SU-DHL-6 (cell line): ENCODE measurements at regions not wholly inside any gene's neighbourhood (a gene's known extent, or its start where the extent isn't known, plus 50 kb on each side); places are given as distances from the start of the nearest gene placed in this dataset.

Source experiments
- H2AFZ ChIP-seq: fragments of 200-600 bp; sonication (generic); 2 replicates; pipeline ENCODE4 v1.6.1; 2014; ENCODE audit warnings: low read depth, mild to moderate bottlenecking, moderate library complexity, mixed read lengths, antibody characterized with exemption, low read length; ENCODE audit not compliant: severe bottlenecking
- H3F3A ChIP-seq: fragments of 200-600 bp; shearing (Covaris generic); 2 replicates; pipeline ENCODE4 v1.6.0; 2016; ENCODE audit warnings: antibody characterized with exemption, mild to moderate bottlenecking; ENCODE audit not compliant: insufficient read depth
- H3K27ac ChIP-seq: fragments of 200-600 bp; sonication (generic); 2 replicates; pipeline ENCODE4 v1.5.1; 2016; ENCODE audit warnings: low read depth, mild to moderate bottlenecking, low read length, moderate library complexity, mixed read lengths
- H3K27me3 ChIP-seq: fragments of 200-600 bp; sonication (generic), shearing (Covaris generic); 2 replicates; pipeline ENCODE4 v1.6.0; 2014; ENCODE audit warnings: mild to moderate bottlenecking, low read length
- H3K36me3 ChIP-seq: fragments of 200-600 bp; sonication (generic); 2 replicates; pipeline ENCODE4 v1.6.1; 2014; ENCODE audit warnings: mild to moderate bottlenecking, low read length, mixed read lengths
- H3K4me2 ChIP-seq: fragments of 300-600, 200-600 bp; shearing (Covaris generic), sonication (generic); 2 replicates; pipeline ENCODE4 v1.6.0; 2014; ENCODE audit warnings: low read length, low read depth, mild to moderate bottlenecking; ENCODE audit not compliant: poor library complexity, severe bottlenecking
- H3K4me3 ChIP-seq: fragments of 200-600 bp; sonication (generic); 2 replicates; pipeline ENCODE4 v1.5.1; 2014; ENCODE audit warnings: antibody characterized with exemption, low read length, mild to moderate bottlenecking, mixed read lengths; ENCODE audit not compliant: insufficient read depth, poor library complexity, severe bottlenecking
- H3K79me2 ChIP-seq: fragments of 200-600 bp; sonication (generic); 2 replicates; pipeline ENCODE4 v1.6.1; 2014; ENCODE audit warnings: mild to moderate bottlenecking, low read length, moderate library complexity; ENCODE audit not compliant: insufficient read depth
- H3K9ac ChIP-seq: fragments of 200-600 bp; sonication (generic); 2 replicates; pipeline ENCODE4 v1.7.0; 2014; ENCODE audit warnings: mild to moderate bottlenecking, low read length
- H3K9me2 ChIP-seq: fragments of 200-600 bp; sonication (generic); replicated peaks from 2 replicates; pipeline ENCODE4 v1.6.1; 2014; ENCODE audit warnings: low read length; ENCODE audit not compliant: insufficient read depth
- H3K9me3 ChIP-seq: fragments of 200-600 bp; sonication (generic); 2 replicates; pipeline ENCODE4 v1.6.1; 2014; ENCODE audit warnings: low read length, mixed read lengths; ENCODE audit not compliant: insufficient read depth
- H4K20me1 ChIP-seq: fragments of 200-600 bp; sonication (generic); 2 replicates; pipeline ENCODE4 v1.6.1; 2014; ENCODE audit warnings: low read depth, mild to moderate bottlenecking, antibody characterized with exemption, low read length, moderate library complexity, mixed read lengths
- EZH2phosphoT487 ChIP-seq: fragments of 200-600 bp; sonication (generic), shearing (Covaris generic); conservative IDR thresholded peaks from 2 replicates; pipeline ENCODE4 v1.6.1; 2018; ENCODE audit warnings: mild to moderate bottlenecking, antibody characterized with exemption, low read length, moderate library complexity, mixed read lengths
- TF ChIP-seq, protein P1 (sequence below): fragments of 200-600 bp; sonication (generic); IDR thresholded peaks from one replicate; pipeline ENCODE4 v1.5.1; 2017; ENCODE audit warnings: antibody characterized with exemption, mild to moderate bottlenecking, low read length, moderate library complexity; ENCODE audit not compliant: insufficient read depth, poor library complexity, severe bottlenecking

DNA sequence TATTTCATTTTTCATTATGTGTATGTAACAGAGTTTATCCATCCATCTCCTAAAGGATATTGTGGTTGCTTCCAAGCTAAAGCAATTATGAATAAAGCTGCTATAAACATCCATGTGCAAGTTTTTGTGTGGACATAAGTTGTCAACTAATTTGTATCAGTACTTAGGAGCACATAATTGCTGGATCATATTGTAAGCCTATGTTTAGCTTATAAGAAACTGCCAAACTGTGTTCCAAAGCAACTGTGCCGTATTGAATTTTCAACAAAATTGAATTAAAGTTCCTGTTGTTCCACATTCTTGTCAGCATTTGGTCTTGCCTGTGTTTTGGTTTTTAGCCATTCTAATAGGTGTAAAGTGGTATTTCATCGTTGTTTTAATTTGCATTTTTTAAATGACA, 416.9 kb downstream of the SLC6A15 start:
- H2AFZ ChIP-seq = no peak overlapping the region
- H3K4me2 ChIP-seq = no peak overlapping the region
- no peaks in the 10 kb centered on the region for H4K20me1 ChIP-seq
- H3K4me3 ChIP-seq = no peak overlapping the region
- no peak overlapping the region for H3K9ac ChIP-seq
- no peak overlapping the region for H3K27ac ChIP-seq
- H3K9me3 ChIP-seq = no peaks in the 10 kb centered on the region
- H3K36me3 ChIP-seq = no peaks in the 10 kb centered on the region
- TF ChIP-seq EZH2phosphoT487 = no peak
- TF ChIP-seq, protein P1, sequence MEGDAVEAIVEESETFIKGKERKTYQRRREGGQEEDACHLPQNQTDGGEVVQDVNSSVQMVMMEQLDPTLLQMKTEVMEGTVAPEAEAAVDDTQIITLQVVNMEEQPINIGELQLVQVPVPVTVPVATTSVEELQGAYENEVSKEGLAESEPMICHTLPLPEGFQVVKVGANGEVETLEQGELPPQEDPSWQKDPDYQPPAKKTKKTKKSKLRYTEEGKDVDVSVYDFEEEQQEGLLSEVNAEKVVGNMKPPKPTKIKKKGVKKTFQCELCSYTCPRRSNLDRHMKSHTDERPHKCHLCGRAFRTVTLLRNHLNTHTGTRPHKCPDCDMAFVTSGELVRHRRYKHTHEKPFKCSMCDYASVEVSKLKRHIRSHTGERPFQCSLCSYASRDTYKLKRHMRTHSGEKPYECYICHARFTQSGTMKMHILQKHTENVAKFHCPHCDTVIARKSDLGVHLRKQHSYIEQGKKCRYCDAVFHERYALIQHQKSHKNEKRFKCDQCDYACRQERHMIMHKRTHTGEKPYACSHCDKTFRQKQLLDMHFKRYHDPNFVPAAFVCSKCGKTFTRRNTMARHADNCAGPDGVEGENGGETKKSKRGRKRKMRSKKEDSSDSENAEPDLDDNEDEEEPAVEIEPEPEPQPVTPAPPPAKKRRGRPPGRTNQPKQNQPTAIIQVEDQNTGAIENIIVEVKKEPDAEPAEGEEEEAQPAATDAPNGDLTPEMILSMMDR = no peak
- no peaks in the 10 kb centered on the region for H3K79me2 ChIP-seq
- no peaks in the 10 kb centered on the region for H3K9me2 ChIP-seq
- no peaks in the 10 kb centered on the region for H3K27me3 ChIP-seq
- H3F3A ChIP-seq = no peaks in the 10 kb centered on the region

DNA sequence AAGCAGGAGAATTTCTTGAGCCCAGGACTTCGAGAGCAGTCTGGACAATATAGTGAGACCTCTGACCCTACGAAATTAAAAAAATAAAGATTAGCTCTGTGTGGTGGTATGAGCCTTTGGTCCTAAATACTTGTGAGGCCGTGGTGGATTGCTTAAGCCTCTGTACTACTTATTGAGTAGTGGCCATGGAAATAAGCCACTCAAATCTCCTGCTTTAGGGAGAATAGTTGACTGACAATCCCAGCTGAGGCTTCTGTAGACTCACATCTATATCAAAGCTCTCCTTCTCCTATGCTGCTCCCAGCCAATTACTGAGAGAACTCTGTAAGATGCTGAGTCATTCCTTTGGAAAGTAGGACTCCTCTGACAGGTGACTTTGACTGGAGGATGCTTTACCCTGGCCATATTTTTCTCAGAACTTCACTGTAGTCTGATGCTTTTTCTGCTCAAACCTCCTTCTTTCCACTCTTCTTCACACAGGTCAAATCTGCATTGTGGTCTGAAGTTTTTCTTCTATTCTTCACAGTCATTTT, 420.2 kb downstream of the SLC6A15 start:
- Histone ChIP-seq H3K27ac (no peak overlapping the region), H3K36me3 (no peaks in the 10 kb centered on the region), H3K79me2 (no peaks in the 10 kb centered on the region), H3F3A (no peaks in the 10 kb centered on the region), H3K9ac (no peak overlapping the region), H3K27me3 (no peaks in the 10 kb centered on the region), H4K20me1 (no peaks in the 10 kb centered on the region), H3K9me2 (no peaks in the 10 kb centered on the region), H3K4me2 (no peak overlapping the region), H3K9me3 (no peaks in the 10 kb centered on the region), H3K4me3 (no peak overlapping the region), H2AFZ (peak overlapping the region; percentile 70)
- TF ChIP-seq, protein P1 = no peak
- no peak for TF ChIP-seq EZH2phosphoT487

DNA sequence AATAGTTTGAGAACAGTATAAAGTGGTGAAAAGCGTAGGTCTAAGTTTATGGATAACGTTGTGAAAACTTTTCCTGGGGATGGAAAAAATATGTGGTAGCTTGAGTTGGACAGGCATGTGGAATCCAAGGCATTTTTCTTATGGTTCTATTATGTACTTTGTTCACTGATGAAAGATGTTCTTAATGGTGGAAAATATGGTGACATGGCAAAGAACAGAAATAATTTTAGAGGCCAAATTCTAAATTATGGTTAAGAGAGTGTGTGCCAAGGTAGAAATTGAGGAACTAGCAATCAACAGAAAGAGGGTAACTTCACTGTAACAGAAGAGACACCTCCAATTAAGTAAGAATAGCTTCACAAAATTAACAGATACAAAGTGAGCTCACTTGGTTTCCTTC, 427.8 kb downstream of the SLC6A15 start:
- H3K27me3 ChIP-seq = no peaks in the 10 kb centered on the region
- no peaks in the 10 kb centered on the region for H3K9me2 ChIP-seq
- no peaks in the 10 kb centered on the region for H3K79me2 ChIP-seq
- H3K36me3 ChIP-seq = no peaks in the 10 kb centered on the region
- no peaks in the 10 kb centered on the region for H3F3A ChIP-seq
- H3K9me3 ChIP-seq = no peaks in the 10 kb centered on the region
- no peak overlapping the region for H3K4me2 ChIP-seq
- H3K27ac ChIP-seq = no peak overlapping the region
- no peaks in the 10 kb centered on the region for H4K20me1 ChIP-seq
- TF ChIP-seq, protein P1 = no peak
- TF ChIP-seq EZH2phosphoT487 = no peak
- H3K4me3 ChIP-seq = no peak overlapping the region
- no peak overlapping the region for H3K9ac ChIP-seq
- H2AFZ ChIP-seq = no peak overlapping the region
